ENCODE measurements at regions not wholly inside any gene's neighbourhood (a gene's known extent, or its start where the extent isn't known, plus 50 kb on each side); places are given as distances from the start of the nearest gene placed in this dataset.

GRCh38 chr17:77373299-77374169 lies 232.8 kb downstream of the SEC14L1 start:
- H3K4me1 ChIP-seq (ENCODE audit: control insufficient read depth, insufficient read depth, low read length) = peaks cover 50% of the 10 kb centered on the region
- H3K27me3 ChIP-seq (replicated peaks; ENCODE audit: control insufficient read depth, insufficient read depth, low read length) = no peaks in the 10 kb centered on the region
- H3K36me3 ChIP-seq (ENCODE audit: control insufficient read depth, insufficient read depth, low read length, severe bottlenecking) = no peaks in the 10 kb centered on the region
- peak overlapping the region; percentile 89 for H3K9ac ChIP-seq (ENCODE audit: low read length)
- DNase-seq (ENCODE audit: low read depth) = peak; percentile 59
- peak overlapping the region; percentile 89 for H3K4me3 ChIP-seq (ENCODE audit: low read length)
- no peaks in the 10 kb centered on the region for H3K9me3 ChIP-seq (ENCODE audit: control insufficient read depth, low read length)

- H3K4me3 ChIP-seq (ENCODE audit: low read length) = peak overlapping the region; percentile 89
- H3K9me3 ChIP-seq (ENCODE audit: control insufficient read depth, low read length) = no peaks in the 10 kb centered on the region
- peaks cover 56% of the 10 kb centered on the region for H3K4me1 ChIP-seq (ENCODE audit: control insufficient read depth, insufficient read depth, low read length)
- no peaks in the 10 kb centered on the region for H3K27me3 ChIP-seq (replicated peaks; ENCODE audit: control insufficient read depth, insufficient read depth, low read length)
- H3K9ac ChIP-seq (ENCODE audit: low read length) = peak overlapping the region; percentile 89
- no peaks in the 10 kb centered on the region for H3K36me3 ChIP-seq (ENCODE audit: control insufficient read depth, insufficient read depth, low read length, severe bottlenecking)
- DNase-seq (ENCODE audit: low read depth) = peak; percentile 87
Observed at GRCh38 chr17:77374170-77374936, 233.6 kb downstream of the SEC14L1 start.

GRCh38 chr17:77375108-77375916 lies 234.5 kb downstream of the SEC14L1 start:
- peak; percentile 43 for DNase-seq (ENCODE audit: low read depth)
- Histone ChIP-seq H3K4me3 (ENCODE audit: low read length) (peak overlapping the region; percentile 89), H3K4me1 (ENCODE audit: control insufficient read depth, insufficient read depth, low read length) (peaks cover 64% of the 10 kb centered on the region), H3K9me3 (ENCODE audit: control insufficient read depth, low read length) (no peaks in the 10 kb centered on the region), H3K36me3 (ENCODE audit: control insufficient read depth, insufficient read depth, low read length, severe bottlenecking) (no peaks in the 10 kb centered on the region), H3K27me3 (replicated peaks; ENCODE audit: control insufficient read depth, insufficient read depth, low read length) (no peaks in the 10 kb centered on the region), H3K9ac (ENCODE audit: low read length) (peak overlapping the region; percentile 89)

- H3K4me1 ChIP-seq (ENCODE audit: control insufficient read depth, insufficient read depth, low read length) = peaks cover 69% of the 10 kb centered on the region
- no peaks in the 10 kb centered on the region for H3K36me3 ChIP-seq (ENCODE audit: control insufficient read depth, insufficient read depth, low read length, severe bottlenecking)
- no peaks in the 10 kb centered on the region for H3K27me3 ChIP-seq (replicated peaks; ENCODE audit: control insufficient read depth, insufficient read depth, low read length)
- H3K9ac ChIP-seq (ENCODE audit: low read length) = peak overlapping the region; percentile 89
- H3K4me3 ChIP-seq (ENCODE audit: low read length) = peak overlapping the region; percentile 89
- DNase-seq (ENCODE audit: low read depth) = peak; percentile 82
- no peaks in the 10 kb centered on the region for H3K9me3 ChIP-seq (ENCODE audit: control insufficient read depth, low read length)
Observed at GRCh38 chr17:77375917-77376651, 235.3 kb downstream of the SEC14L1 start.

- Histone ChIP-seq H3K4me1 (ENCODE audit: control insufficient read depth, insufficient read depth, low read length) (peaks cover 64% of the 10 kb centered on the region), H3K27me3 (replicated peaks; ENCODE audit: control insufficient read depth, insufficient read depth, low read length) (no peaks in the 10 kb centered on the region), H3K36me3 (ENCODE audit: control insufficient read depth, insufficient read depth, low read length, severe bottlenecking) (no peaks in the 10 kb centered on the region), H3K9ac (ENCODE audit: low read length) (no peak overlapping the region), H3K9me3 (ENCODE audit: control insufficient read depth, low read length) (no peaks in the 10 kb centered on the region), H3K4me3 (ENCODE audit: low read length) (no peak overlapping the region)
- DNase-seq (ENCODE audit: low read depth) = peak; percentile 53
Observed at GRCh38 chr17:77376795-77377709, 236.3 kb downstream of the SEC14L1 start.

GRCh38 chr17:77377710-77378235 lies 237.0 kb downstream of the SEC14L1 start:
- Histone ChIP-seq H3K4me3 (ENCODE audit: low read length) (no peak overlapping the region), H3K9ac (ENCODE audit: low read length) (no peak overlapping the region), H3K27me3 (replicated peaks; ENCODE audit: control insufficient read depth, insufficient read depth, low read length) (no peaks in the 10 kb centered on the region), H3K36me3 (ENCODE audit: control insufficient read depth, insufficient read depth, low read length, severe bottlenecking) (no peaks in the 10 kb centered on the region), H3K4me1 (ENCODE audit: control insufficient read depth, insufficient read depth, low read length) (peaks cover 61% of the 10 kb centered on the region), H3K9me3 (ENCODE audit: control insufficient read depth, low read length) (no peaks in the 10 kb centered on the region)
- DNase-seq (ENCODE audit: low read depth) = no peak

- no peak overlapping the region for H3K9ac ChIP-seq (ENCODE audit: low read length)
- peaks cover 67% of the 10 kb centered on the region for H3K4me1 ChIP-seq (ENCODE audit: control insufficient read depth, insufficient read depth, low read length)
- no peak overlapping the region for H3K4me3 ChIP-seq (ENCODE audit: low read length)
- H3K27me3 ChIP-seq (replicated peaks; ENCODE audit: control insufficient read depth, insufficient read depth, low read length) = no peaks in the 10 kb centered on the region
- no peaks in the 10 kb centered on the region for H3K36me3 ChIP-seq (ENCODE audit: control insufficient read depth, insufficient read depth, low read length, severe bottlenecking)
- H3K9me3 ChIP-seq (ENCODE audit: control insufficient read depth, low read length) = no peaks in the 10 kb centered on the region
- no peak for DNase-seq (ENCODE audit: low read depth)
Observed at GRCh38 chr17:77378318-77379064, 237.7 kb downstream of the SEC14L1 start.

GRCh38 chr17:77379065-77379428 lies 238.3 kb downstream of the SEC14L1 start:
- DNase-seq (ENCODE audit: low read depth) = no peak
- Histone ChIP-seq H3K4me1 (ENCODE audit: control insufficient read depth, insufficient read depth, low read length) (peaks cover 73% of the 10 kb centered on the region), H3K27me3 (replicated peaks; ENCODE audit: control insufficient read depth, insufficient read depth, low read length) (no peaks in the 10 kb centered on the region), H3K36me3 (ENCODE audit: control insufficient read depth, insufficient read depth, low read length, severe bottlenecking) (no peaks in the 10 kb centered on the region), H3K9me3 (ENCODE audit: control insufficient read depth, low read length) (no peaks in the 10 kb centered on the region), H3K4me3 (ENCODE audit: low read length) (no peak overlapping the region), H3K9ac (ENCODE audit: low read length) (peak overlapping the region; percentile 57)

GRCh38 chr17:77379832-77380231 lies 239.1 kb downstream of the SEC14L1 start:
- Histone ChIP-seq H3K9me3 (ENCODE audit: control insufficient read depth, low read length) (no peaks in the 10 kb centered on the region), H3K36me3 (ENCODE audit: control insufficient read depth, insufficient read depth, low read length, severe bottlenecking) (no peaks in the 10 kb centered on the region), H3K27me3 (replicated peaks; ENCODE audit: control insufficient read depth, insufficient read depth, low read length) (no peaks in the 10 kb centered on the region), H3K4me3 (ENCODE audit: low read length) (no peak overlapping the region), H3K4me1 (ENCODE audit: control insufficient read depth, insufficient read depth, low read length) (peaks cover 76% of the 10 kb centered on the region), H3K9ac (ENCODE audit: low read length) (peak overlapping the region; percentile 57)
- DNase-seq (ENCODE audit: low read depth) = no peak

Data from adipocyte (in vitro differentiated cells).